Activated naive CD4-positive, alpha-beta T cell treated with Interleukin-2 at 50 U/mL for 16 hours (primary cell): ENCODE measurements at regions not wholly inside any gene's neighbourhood (a gene's known extent, or its start where the extent isn't known, plus 50 kb on each side); places are given as distances from the start of the nearest gene placed in this dataset.

Experiments
- DNase-seq: peaks from one replicate; pipeline ENCODE4 v3.0.0-alpha.2; 2020

DNA sequence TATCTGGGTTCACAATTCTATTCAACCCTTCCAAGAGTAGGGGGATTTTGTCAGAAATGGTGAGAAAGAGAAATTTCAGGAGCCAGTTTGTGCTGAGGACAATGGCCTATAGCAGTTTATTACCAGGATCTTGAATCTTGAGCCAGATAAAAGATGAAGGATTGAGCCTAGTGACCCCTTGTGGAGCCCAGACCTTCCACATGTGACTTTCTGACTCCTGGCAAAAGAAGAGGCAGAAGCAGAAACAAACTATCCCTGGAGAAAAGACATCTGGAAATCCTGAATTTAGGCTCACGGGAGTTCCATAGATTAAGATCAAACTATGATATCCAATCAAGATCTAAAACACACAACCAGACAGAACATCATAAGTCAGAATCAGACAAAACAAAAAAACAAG, 60.9 kb upstream of the CHRM2 start:
- no peak for DNase-seq

GRCh38 chr7:136803028-136803427, 65.4 kb upstream of the CHRM2 start:
- DNase-seq = no peak

- DNase-seq = no peak
These were observed 84.5 kb upstream of the CHRM2 start for GRCh38 chr7:136783934-136784333.

DNA sequence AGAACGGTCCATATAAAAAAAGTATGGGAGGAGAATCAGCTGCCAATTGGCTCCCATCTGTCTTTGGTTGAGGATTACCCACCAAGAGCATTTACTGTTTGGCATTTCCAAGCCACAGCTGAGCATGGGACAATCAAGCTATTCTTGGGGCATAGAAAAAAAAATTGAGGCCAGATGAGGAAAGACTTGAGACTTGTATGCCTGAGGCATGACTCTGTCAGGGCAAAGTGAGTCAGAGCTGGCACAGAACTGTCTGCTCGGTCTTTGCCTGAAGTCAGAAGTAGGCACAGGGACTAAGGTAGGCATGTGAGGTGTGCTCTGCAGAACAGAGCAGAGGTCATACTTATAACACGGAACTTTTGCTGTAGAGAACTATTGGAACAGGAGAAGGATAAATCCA, 126.5 kb upstream of the CHRM2 start:
- DNase-seq = no peak

- DNase-seq = no peak
These were observed 139.5 kb upstream of the CHRM2 start for GRCh38 chr7:136728945-136729344.

DNA sequence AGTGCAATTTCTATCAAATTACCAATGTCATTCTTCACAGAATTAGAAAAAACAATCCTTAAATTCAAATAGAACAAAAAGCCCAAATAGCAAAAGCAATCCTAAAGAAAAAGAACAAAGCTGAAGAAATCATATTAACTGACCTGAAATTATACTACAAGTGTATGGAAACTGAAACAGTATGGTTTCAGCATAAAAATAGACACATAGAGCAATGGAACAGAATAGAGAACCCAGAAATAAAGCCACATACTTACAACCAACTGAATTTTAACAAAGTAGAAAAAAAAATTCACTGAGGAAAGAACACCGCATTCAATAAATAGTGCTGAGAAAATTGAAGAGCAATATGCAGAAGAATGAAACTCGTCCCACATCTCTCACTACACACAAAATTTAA, 142.0 kb upstream of the CHRM2 start:
- DNase-seq = no peak

- no peak for DNase-seq
These were observed 150.4 kb upstream of the CHRM2 start for GRCh38 chr7:136717910-136718557.

DNA sequence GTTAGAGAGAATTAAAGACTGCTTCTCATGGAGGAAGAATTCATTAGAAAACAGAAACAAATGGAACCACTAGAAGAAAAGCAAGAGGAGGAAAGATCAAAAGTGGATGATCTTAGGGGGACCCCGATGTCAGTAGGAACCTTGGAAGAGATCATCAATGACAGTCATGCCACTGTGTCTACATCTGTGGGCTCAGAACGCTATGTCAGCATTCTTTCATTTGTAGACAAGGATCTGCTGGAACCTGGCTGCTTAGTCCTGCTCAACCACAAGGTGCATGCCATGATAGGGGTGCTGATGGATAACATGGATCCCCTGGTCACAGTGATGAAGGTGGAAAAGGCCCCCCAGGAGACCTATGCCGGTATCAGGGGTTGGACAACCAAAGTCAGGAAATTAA, 154.4 kb upstream of the CHRM2 start:
- DNase-seq = no peak

- DNase-seq = no peak
These were observed 157.7 kb upstream of the CHRM2 start for GRCh38 chr7:136710751-136711150.

- no peak for DNase-seq
These were observed 158.6 kb upstream of the CHRM2 start for GRCh38 chr7:136709876-136710275.

GRCh38 chr7:136702913-136703312, 165.5 kb upstream of the CHRM2 start:
- DNase-seq = no peak

DNA sequence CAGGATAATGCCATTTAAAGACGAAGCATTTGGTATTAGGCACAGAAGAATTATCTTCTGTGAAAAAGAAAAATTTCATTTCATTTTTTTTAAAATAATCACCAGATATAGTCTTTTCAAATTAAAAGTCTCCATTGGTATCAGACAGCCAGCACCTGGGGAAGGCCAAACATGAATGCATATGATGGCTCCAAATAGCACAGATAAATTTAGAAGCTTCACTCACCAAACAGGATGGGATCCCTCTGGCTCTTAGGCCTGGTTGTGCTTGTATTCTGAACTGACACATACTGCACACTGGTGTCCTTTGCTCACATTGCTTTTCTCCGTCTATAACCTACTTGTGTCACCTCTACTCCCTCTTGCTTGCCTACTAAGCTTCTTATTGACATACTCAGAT, 169.5 kb upstream of the CHRM2 start:
- no peak for DNase-seq

DNA sequence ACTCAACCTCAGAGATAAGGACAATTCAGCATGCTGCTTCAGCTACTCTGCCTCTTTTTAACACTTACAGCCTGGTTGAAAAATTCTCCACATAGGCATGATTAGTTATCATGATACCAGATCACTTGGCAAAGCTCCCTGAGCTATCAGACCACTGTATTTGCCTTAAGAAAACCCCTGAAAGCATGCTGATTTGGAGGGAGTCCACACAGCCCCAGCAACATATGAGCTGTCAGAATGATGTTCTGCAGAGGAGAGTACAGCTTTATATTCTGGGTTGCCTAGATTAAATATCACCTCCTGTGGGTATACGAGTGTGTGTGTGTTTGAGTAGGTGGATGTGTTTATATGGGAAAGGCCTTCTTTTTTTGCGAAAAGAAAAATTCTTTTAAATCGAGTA, 170.2 kb upstream of the CHRM2 start:
- no peak for DNase-seq

DNA sequence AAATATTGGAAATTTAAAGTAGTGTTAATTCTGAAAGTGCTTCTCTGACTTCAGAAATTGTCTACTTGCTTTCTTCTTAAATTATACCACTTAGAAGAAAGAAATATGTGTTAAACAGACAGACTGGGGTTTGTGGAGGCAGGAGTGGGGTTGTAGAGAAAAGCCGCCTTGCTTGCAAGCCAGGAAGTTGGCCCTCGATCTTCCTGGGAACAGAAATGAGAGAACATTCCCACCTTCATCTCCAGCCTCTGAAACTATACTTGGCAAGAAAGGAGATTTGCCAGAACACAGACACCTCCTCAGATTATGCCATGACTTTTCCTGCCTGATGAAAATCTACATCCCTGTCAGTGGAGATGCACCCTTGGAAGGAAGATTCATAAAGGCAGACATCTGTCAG, 171.2 kb upstream of the CHRM2 start:
- no peak for DNase-seq

- no peak for DNase-seq
These were observed 175.0 kb upstream of the CHRM2 start for GRCh38 chr7:136693166-136694119.

DNA sequence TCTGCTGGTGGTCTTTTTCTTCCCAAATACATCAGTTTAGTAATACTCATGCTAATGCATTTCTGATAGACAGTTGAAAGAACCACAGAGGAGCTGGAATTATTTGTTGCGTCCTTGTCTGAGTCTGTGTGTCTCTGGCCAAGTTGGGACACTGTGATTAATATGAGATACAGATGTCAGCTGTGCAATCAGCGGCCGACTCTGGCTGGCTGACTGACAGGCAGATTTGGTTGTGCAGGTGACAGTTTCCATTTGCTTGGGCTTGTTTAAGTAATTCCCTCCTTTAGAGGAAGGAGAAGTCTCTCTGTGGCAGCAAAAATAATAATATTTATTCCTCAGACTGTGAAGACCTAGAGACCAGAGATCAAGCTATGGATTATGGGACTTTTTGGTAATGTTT, 176.2 kb upstream of the CHRM2 start:
- DNase-seq = no peak

- no peak for DNase-seq
These were observed 179.9 kb upstream of the CHRM2 start for GRCh38 chr7:136688601-136689000.

GRCh38 chr7:136687693-136688322, 180.6 kb upstream of the CHRM2 start:
- DNase-seq = no peak

- DNase-seq = no peak
These were observed 182.8 kb upstream of the CHRM2 start for GRCh38 chr7:136685501-136686173.

GRCh38 chr7:136677471-136678365, 190.7 kb upstream of the CHRM2 start:
- no peak for DNase-seq

GRCh38 chr7:136667584-136667983, 200.9 kb upstream of the CHRM2 start:
- no peak for DNase-seq

DNA sequence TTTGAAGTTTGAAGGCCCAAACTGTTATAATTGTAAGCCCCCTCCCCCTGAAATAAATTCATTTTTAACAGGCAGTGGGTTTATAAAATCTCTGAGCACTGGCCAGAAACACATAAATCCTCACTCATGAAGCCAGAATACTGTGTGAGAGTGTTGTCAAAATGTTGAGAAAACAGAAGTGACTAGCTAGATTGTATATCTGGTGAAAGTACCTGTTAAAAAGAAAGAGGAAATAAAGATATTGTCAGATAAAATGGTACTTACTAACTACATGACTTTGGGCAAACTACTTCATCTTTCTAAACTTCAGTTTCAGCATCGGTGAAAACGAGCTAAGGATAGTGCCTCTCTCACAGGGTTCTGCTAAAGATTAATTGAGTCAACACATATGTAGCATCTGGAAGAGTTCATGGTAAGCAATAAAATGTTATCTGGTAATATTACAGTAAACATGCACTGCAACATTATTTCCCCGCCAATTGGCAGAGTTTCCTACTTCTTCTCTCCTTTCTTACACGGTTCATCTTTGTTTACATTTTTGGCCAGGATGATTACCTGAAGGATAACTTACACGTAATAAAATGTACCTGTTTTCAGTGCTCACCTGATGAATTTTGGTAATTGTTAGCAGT, 202.5 kb upstream of the CHRM2 start:
- DNase-seq = no peak
